Lower lobe of right lung (tissue), 2 donors: ENCODE measurements at regions not wholly inside any gene's neighbourhood (a gene's known extent, or its start where the extent isn't known, plus 50 kb on each side); places are given as distances from the start of the nearest gene placed in this dataset.

Experiments used
- ATAC-seq, 2 donors: fragments of 200-7000 bp; cut with Tn5 transposase; one replicate each; pipeline ENCODE4 v1.9.1; 2020 to 2022; ENCODE audit warnings: mild to moderate bottlenecking in 2 of 2, moderate library complexity in 2 of 2
- DNase-seq: peaks from one replicate; pipeline ENCODE4 v3.0.0-alpha.2; 2020
- H3K27ac ChIP-seq: fragments of 200-600 bp; one replicate; pipeline ENCODE4 v1.8.0; 2022
- H3K27me3 ChIP-seq: fragments of 200-600 bp; one replicate; pipeline ENCODE4 v1.8.0; 2022; ENCODE audit warnings: low read depth
- H3K36me3 ChIP-seq: fragments of 200-600 bp; one replicate; pipeline ENCODE4 v1.8.0; 2022; ENCODE audit warnings: mild to moderate bottlenecking
- H3K4me1 ChIP-seq: fragments of 200-600 bp; one replicate; pipeline ENCODE4 v1.8.0; 2022
- H3K4me3 ChIP-seq: fragments of 200-600 bp; one replicate; pipeline ENCODE4 v1.8.0; 2022; ENCODE audit warnings: mild to moderate bottlenecking
- H3K9me3 ChIP-seq: fragments of 200-600 bp; one replicate; pipeline ENCODE4 v1.8.0; 2022
- intact Hi-C: fragments of 100-400 bp; cut with DNase I; formaldehyde crosslinking; loops from one replicate; pipeline ENCODE4 v1.11.0; 2022
- TF ChIP-seq, protein P1 (sequence below): fragments of 200-600 bp; IDR thresholded peaks from one replicate; pipeline ENCODE4 v1.8.0; 2022; ENCODE audit warnings: antibody characterized with exemption, mild to moderate bottlenecking
- donor health status: DM: no; HTN: yes; CAD: no; lungs with severe emphysema.

DNA sequence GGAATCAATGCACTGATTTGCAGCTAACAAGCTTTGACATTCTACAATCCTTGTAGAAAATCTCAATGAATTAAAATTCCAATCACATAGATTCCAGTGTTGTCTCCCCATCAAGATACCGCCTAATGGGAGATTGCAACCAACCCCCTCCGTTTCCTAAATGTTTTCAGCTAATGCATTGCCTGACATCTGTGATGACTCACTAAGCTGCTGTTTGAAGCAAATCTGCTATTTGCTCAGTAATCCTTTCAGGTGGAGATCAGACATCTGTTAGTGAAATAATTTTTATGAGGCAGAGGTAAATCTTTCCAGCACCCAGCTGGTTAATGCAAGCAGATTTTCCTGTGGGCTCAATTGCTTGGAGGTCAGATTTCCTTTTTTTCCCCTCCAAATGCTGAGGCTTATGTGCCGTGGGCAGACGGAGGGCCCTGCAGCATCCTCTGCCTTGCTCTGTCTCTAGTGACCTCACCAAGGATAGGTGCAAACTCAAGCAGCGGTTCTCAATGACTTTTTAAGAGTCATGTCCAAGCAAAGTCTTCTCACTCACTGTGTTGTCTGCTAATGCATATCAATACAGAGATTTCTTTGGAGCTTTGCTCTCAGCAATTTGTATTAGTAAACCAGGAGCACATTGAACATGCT is 91.1 kb upstream of the RAB3GAP2 start:
- intact Hi-C loops, result no loop called here
- H3K36me3 ChIP-seq, result no peaks in the 10 kb centered on the region
- no peak overlapping the region for H3K27ac ChIP-seq
- H3K4me1 ChIP-seq, result no peaks in the 10 kb centered on the region
- H3K4me3 ChIP-seq, result no peak overlapping the region
- no peaks in the 10 kb centered on the region for H3K27me3 ChIP-seq
- ATAC-seq (no peak), DNase-seq (no peak)
- no peaks in the 10 kb centered on the region for H3K9me3 ChIP-seq
- TF ChIP-seq, protein P1, sequence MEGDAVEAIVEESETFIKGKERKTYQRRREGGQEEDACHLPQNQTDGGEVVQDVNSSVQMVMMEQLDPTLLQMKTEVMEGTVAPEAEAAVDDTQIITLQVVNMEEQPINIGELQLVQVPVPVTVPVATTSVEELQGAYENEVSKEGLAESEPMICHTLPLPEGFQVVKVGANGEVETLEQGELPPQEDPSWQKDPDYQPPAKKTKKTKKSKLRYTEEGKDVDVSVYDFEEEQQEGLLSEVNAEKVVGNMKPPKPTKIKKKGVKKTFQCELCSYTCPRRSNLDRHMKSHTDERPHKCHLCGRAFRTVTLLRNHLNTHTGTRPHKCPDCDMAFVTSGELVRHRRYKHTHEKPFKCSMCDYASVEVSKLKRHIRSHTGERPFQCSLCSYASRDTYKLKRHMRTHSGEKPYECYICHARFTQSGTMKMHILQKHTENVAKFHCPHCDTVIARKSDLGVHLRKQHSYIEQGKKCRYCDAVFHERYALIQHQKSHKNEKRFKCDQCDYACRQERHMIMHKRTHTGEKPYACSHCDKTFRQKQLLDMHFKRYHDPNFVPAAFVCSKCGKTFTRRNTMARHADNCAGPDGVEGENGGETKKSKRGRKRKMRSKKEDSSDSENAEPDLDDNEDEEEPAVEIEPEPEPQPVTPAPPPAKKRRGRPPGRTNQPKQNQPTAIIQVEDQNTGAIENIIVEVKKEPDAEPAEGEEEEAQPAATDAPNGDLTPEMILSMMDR, result no peak

DNA sequence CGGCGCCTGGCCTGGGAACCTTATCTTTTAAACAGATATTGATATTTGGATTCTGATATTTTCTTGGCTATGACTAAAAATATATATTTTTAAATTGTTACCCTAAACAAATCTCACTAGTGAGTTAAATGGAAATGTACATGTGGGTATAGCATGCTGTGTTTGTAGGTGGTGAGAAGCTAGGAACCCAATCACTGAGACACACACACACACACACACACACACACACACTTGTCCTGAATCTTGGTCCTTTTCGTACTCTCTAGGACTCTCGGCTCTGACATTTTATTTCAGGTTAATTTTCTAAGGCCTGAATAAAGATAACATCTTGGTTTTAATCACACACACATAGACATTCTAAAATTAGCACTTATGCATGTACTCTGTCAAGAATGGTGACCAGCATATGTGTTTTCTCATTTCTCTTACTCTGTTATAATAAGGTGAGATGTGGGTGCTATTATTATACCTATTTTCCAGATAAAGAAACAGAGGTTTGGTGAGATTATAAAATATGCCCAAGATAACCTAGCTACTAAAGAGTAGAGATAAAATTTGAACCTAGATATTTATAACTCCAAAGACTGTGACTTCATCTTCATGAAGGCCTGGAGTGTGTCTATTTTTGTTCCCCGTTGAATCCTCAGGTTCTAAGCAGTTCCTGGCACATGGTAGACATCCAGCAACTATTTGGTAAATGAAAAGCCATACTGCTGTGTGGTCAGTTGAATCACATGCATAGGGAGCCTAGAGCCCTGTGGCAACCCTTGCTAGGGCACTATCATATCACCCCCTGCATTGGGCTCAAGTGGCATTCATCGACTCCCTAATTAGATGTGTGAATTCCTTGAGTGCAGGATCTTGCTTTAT is 85.0 kb upstream of the RAB3GAP2 start:
- Histone ChIP-seq H3K27ac (no peak overlapping the region), H3K36me3 (no peaks in the 10 kb centered on the region), H3K4me3 (no peak overlapping the region), H3K4me1 (no peaks in the 10 kb centered on the region), H3K27me3 (no peaks in the 10 kb centered on the region), H3K9me3 (no peaks in the 10 kb centered on the region)
- TF ChIP-seq, protein P1, result no peak
- intact Hi-C loops, result no loop called here
- no peak for DNase-seq
- no peak for ATAC-seq

DNA sequence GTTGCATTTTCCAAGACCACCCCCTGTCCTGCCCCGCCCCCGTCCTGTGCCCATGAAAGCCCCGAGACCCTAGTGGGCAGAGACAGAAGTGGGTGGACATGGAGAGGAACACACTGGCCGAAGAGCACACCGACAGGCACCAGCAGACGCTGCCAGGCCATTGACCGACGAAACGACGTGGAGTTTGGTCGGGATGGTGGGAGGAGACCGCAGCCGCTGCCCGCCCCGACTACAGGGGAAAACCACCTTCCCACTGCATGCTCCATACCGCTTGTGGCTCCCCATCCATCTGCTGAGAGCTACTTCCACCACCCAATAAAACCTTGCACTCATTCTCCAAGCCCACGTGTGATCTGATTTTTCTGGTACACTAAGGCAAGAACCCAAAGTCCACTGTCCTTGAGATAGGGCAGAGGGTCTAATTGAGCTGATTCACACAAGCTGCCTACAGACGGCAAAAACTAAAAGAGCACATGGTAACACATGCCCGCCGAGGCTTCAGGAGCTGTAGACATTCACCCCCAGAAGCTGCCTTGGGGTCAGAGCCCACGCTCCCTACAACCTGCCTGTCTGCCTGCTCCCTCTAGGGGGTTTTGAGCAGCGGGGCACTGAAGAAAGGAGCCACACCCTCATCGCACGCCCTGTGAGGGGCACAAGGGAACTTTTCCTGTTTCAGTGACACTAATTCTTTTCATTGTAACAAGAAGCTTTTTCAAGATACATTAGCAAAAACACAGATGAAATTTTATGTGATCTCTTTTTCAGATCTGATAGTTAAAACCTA is 81.2 kb upstream of the RAB3GAP2 start:
- Histone ChIP-seq H3K4me3 (no peak overlapping the region), H3K27me3 (no peaks in the 10 kb centered on the region), H3K4me1 (no peaks in the 10 kb centered on the region), H3K9me3 (no peaks in the 10 kb centered on the region), H3K36me3 (no peaks in the 10 kb centered on the region), H3K27ac (no peak overlapping the region)
- intact Hi-C loops, result no loop called here
- ATAC-seq, result no peak
- TF ChIP-seq, protein P1, result no peak
- no peak for DNase-seq

DNA sequence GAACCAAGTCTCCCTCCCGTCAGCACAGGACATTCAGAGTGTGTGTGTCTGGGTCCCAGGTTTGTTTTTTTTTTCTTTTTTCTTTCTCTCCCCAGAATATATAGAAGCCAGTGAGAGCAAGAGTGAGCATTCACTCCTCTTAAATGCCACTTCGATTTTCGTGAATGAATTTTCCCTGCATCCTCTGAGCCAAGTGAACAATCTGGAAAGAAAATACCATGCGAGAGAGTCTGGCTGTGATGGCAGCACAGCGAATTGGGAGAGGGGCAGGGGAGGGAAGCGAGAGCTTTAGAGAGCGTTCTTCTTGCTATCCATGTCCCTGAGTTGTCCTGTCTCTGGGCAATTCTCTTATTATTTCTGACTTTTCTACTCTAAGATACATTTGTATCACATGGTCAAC is 76.0 kb upstream of the RAB3GAP2 start:
- TF ChIP-seq, protein P1, result no peak
- no peaks in the 10 kb centered on the region for H3K4me1 ChIP-seq
- H3K27ac ChIP-seq, result no peak overlapping the region
- intact Hi-C loops, result no loop called here
- no peaks in the 10 kb centered on the region for H3K27me3 ChIP-seq
- H3K9me3 ChIP-seq, result no peaks in the 10 kb centered on the region
- no peak overlapping the region for H3K4me3 ChIP-seq
- DNase-seq (no peak), ATAC-seq (no peak)
- no peaks in the 10 kb centered on the region for H3K36me3 ChIP-seq

DNA sequence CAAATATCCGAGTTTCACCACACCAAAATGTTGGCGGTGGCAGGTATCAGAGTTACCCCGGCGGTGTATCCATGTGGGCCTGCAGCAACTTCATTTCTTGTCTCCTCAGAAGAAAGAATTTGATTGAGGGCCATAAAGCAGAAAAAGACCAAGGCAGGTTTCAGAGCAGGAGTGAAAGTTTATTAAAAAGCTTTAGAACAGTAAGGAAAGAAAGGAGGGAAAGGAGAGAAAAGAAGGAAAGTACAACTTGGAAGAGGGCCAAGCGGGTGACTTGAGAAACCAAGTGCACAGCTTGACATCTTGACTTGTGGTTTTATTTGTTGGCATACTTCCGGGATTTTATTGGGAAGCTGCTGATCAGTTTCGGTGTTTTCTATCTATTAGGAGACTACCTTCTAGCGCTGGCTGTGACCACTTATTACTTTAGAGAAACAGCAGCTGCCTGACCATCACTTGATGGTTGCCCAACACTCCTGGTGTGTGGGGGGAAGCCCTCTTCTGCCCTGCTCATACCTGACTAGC is 75.5 kb upstream of the RAB3GAP2 start:
- intact Hi-C loops, result no loop called here
- no peaks in the 10 kb centered on the region for H3K27me3 ChIP-seq
- no peaks in the 10 kb centered on the region for H3K36me3 ChIP-seq
- no peak for ATAC-seq
- H3K27ac ChIP-seq, result no peak overlapping the region
- no peaks in the 10 kb centered on the region for H3K9me3 ChIP-seq
- TF ChIP-seq, protein P1, result no peak
- DNase-seq, result no peak
- H3K4me1 ChIP-seq, result no peaks in the 10 kb centered on the region
- H3K4me3 ChIP-seq, result no peak overlapping the region
